GM12878 (cell line): ENCODE measurements at regions not wholly inside any gene's neighbourhood (a gene's known extent, or its start where the extent isn't known, plus 50 kb on each side); places are given as distances from the start of the nearest gene placed in this dataset.

Experiments used
- ATAC-seq: fragments of 200-7000 bp; cut with Tn5 transposase; 3 replicates; pipeline ENCODE4 v1.9.1; 2020; ENCODE audit warnings: mild to moderate bottlenecking, moderate library complexity
- BruUV-seq: library from RNA; stranded (reverse); fragments of 400-500 nt; replicated peaks from 2 replicates; lab custom pipeline; 2021; lab: Mats Ljungman, UMichigan
- CTCF ChIA-PET: fragments of 300-600 bp; sonication (Branson Sonifier 250); formaldehyde crosslinking; extraction: SDS; loops from one replicate; lab custom pipeline; 2021; ENCODE audit warnings: inconsistent platforms; lab: Yijun Ruan, JAX
- POLR2A ChIA-PET: fragments of 350-600 bp; formaldehyde crosslinking; extraction: SDS; loops from one replicate; lab custom pipeline; 2021; ENCODE audit warnings: inconsistent platforms; lab: Charles Lee
- RAD21 ChIA-PET: fragments of 300-600 bp; sonication (Branson Sonifier 250); formaldehyde crosslinking; loops from one replicate; lab custom pipeline; 2023; ENCODE audit warnings: antibody characterized with exemption; ENCODE audit not compliant: unreplicated experiment; lab: Charles Lee
- SMC1A ChIA-PET: fragments of 300-600 bp; sonication (Branson Sonifier 250); formaldehyde crosslinking; loops from one replicate; lab custom pipeline; 2023; ENCODE audit not compliant: unreplicated experiment, uncharacterized antibody; lab: Charles Lee
- DNase-seq: peaks from one replicate; pipeline ENCODE4 v3.0.0-alpha.2; 2011; ENCODE audit warnings: low read depth, low spot score
- FAIRE-seq: peaks from 3 replicates; lab custom pipeline; 2011; peaks lifted over from hg19 to GRCh38; lab: Jason Lieb, UNC
- H2AFZ ChIP-seq: 2 replicates; pipeline ENCODE4 v1.6.0; 2011; ENCODE audit warnings: low read depth, low read length, control low read depth; ENCODE audit not compliant: control insufficient read depth
- H3K27ac ChIP-seq: 2 replicates; pipeline ENCODE4 v1.5.1; 2011; ENCODE audit warnings: control low read depth; ENCODE audit not compliant: control insufficient read depth, insufficient read depth
- H3K27me3 ChIP-seq, 2 experiments: replicated peaks in 1 of 2; 2 replicates each; pipeline versions ENCODE4 v1.6.0 to v1.6.1; 2011; ENCODE audit warnings: low read length in 1 of 2; ENCODE audit not compliant: control insufficient read depth in 2 of 2, insufficient read depth in 2 of 2
- H3K36me3 ChIP-seq, 2 experiments: 2 replicates each; pipeline ENCODE4 v1.5.1; 2011; ENCODE audit warnings: low read length in 1 of 2; ENCODE audit not compliant: control insufficient read depth in 2 of 2, insufficient read depth in 2 of 2
- H3K4me1 ChIP-seq: 2 replicates; pipeline ENCODE4 v1.6.1; 2011; ENCODE audit warnings: mild to moderate bottlenecking, low read length, moderate library complexity, mixed read lengths; ENCODE audit not compliant: control insufficient read depth, insufficient read depth
- H3K4me2 ChIP-seq: 2 replicates; pipeline ENCODE4 v1.6.0; 2011; ENCODE audit warnings: control low read depth; ENCODE audit not compliant: control insufficient read depth, insufficient read depth
- H3K4me3 ChIP-seq: fragments of 200-600 bp; sonication (generic); 2 replicates; pipeline ENCODE4 v1.5.1; 2016
- H3K79me2 ChIP-seq: 2 replicates; pipeline ENCODE4 v1.6.0; 2011; ENCODE audit warnings: low read length; ENCODE audit not compliant: control insufficient read depth, insufficient read depth
- H3K9ac ChIP-seq: 2 replicates; pipeline ENCODE4 v1.8.0; 2011; ENCODE audit warnings: low read length, control low read depth, mixed read lengths; ENCODE audit not compliant: control insufficient read depth, insufficient read depth
- H3K9me3 ChIP-seq: replicated peaks from 3 replicates; pipeline ENCODE4 v1.5.1; 2011; ENCODE audit warnings: mild to moderate bottlenecking, low read length; ENCODE audit not compliant: control insufficient read depth, insufficient read depth
- H4K20me1 ChIP-seq: 2 replicates; pipeline ENCODE4 v1.6.0; 2011; ENCODE audit not compliant: control insufficient read depth, insufficient read depth
- CREM ChIP-seq: IDR thresholded peaks from 2 replicates; pipeline ENCODE4 v1.6.1; 2014; ENCODE audit warnings: antibody characterized with exemption, low read depth
- IKZF2 ChIP-seq, 2 experiments: fragments of 450-650 bp; IDR thresholded peaks; 2 replicates each; pipeline ENCODE4 v1.6.1; 2017; ENCODE audit warnings: mild to moderate bottlenecking in 2 of 2, moderate library complexity in 2 of 2
- JUNB ChIP-seq: IDR thresholded peaks from 2 replicates; pipeline ENCODE4 v1.6.1; 2016; ENCODE audit warnings: antibody characterized with exemption, mild to moderate bottlenecking
- NFXL1 ChIP-seq: fragments of 450-650 bp; IDR thresholded peaks from 2 replicates; pipeline ENCODE4 v1.6.1; 2017; ENCODE audit warnings: antibody characterized with exemption, mild to moderate bottlenecking, borderline replicate concordance
- NKRF ChIP-seq: fragments of 450-650 bp; conservative IDR thresholded peaks from 2 replicates; pipeline ENCODE4 v1.6.1; 2017; ENCODE audit warnings: mild to moderate bottlenecking, moderate library complexity
- RBBP5 ChIP-seq: fragments of 200-600 bp; sonication (generic); conservative IDR thresholded peaks from 2 replicates; pipeline ENCODE4 v1.6.1; 2016
- SIN3A ChIP-seq: IDR thresholded peaks from 2 replicates; pipeline ENCODE4 v1.6.1; 2012; ENCODE audit warnings: low read depth, low read length, improper control_type of control experiment
- STAT3 ChIP-seq: IDR thresholded peaks from 2 replicates; pipeline ENCODE4 v1.6.1; 2011; ENCODE audit warnings: low read depth, low read length, improper control_type of control experiment
- TCF3 ChIP-seq: IDR thresholded peaks from 2 replicates; pipeline ENCODE4 v1.6.1; 2012; ENCODE audit warnings: low read depth, mild to moderate bottlenecking, low read length, borderline replicate concordance; ENCODE audit not compliant: insufficient read depth
- ZBTB11 ChIP-seq: fragments of 450-650 bp; formaldehyde crosslinking; IDR thresholded peaks from 2 replicates; pipeline ENCODE4 v1.5.0; 2022; ENCODE audit warnings: mild to moderate bottlenecking, missing genetic modification characterization
- ZNF687 ChIP-seq: fragments of 450-650 bp; IDR thresholded peaks from 2 replicates; pipeline ENCODE4 v1.6.1; 2017; ENCODE audit warnings: mild to moderate bottlenecking, moderate library complexity
- WGBS: methylation state at CpG from one replicate; pipeline ENCODE4 v1.1.6; 2016; ENCODE audit warnings: low lambda C conversion rate; ENCODE audit not compliant: insufficient replicate concordance, insufficient coverage; ENCODE audit errors: missing lambda C conversion rate; 5-methylcytosine and 5-hydroxymethylcytosine counted together
- in situ Hi-C: fragments of 300-500 bp; cut with MboI; formaldehyde crosslinking; loops from 9 replicates; pipeline ENCODE4 v1.14.3; 2018; ENCODE audit warnings: mixed read lengths
- intact Hi-C: fragments of 100-400 bp; cut with micrococcal nuclease; formaldehyde crosslinking; loops from one replicate; pipeline ENCODE4 v1.14.2; 2022; ENCODE audit not compliant: unreplicated experiment

- ATAC-seq (no peak), DNase-seq (no peak), FAIRE-seq (no peak)
- 50% methylated on average over 29 of the region's 29 CpGs for WGBS
- peaks cover 10 to 16% of the 10 kb centered on the region in 2 experiments for H3K27me3 ChIP-seq
- no peaks in the 10 kb centered on the region for H4K20me1 ChIP-seq
- BruUV-seq: no TSS peak
- ChIA-PET CTCF (no interaction called here), POLR2A (no interaction called here), RAD21 (no interaction called here), SMC1A (no interaction called here)
- no peaks in the 10 kb centered on the region for H3K36me3 ChIP-seq
- no peak overlapping the region for H2AFZ ChIP-seq
- no peaks in the 10 kb centered on the region for H3K79me2 ChIP-seq
- H3K9ac ChIP-seq: no peak overlapping the region
- H3K4me3 ChIP-seq: no peak overlapping the region
- intact Hi-C loops (no loop called here), in situ Hi-C loops (no loop called here)
- peaks cover 3% of the 10 kb centered on the region; the same call in 1 of the 2 replicates for H3K4me1 ChIP-seq
- no peak overlapping the region for H3K27ac ChIP-seq
- H3K9me3 ChIP-seq: peaks cover 3% of the 10 kb centered on the region; the same call in 2 of the 3 replicates
- H3K4me2 ChIP-seq: no peak overlapping the region
- TF ChIP-seq NFXL1: no peak
- no peak for TF ChIP-seq IKZF2 (IDR thresholded peaks at IDR 0.05)
- TF ChIP-seq STAT3: no peak
- TF ChIP-seq ZNF687: no peak
- TF ChIP-seq ZBTB11 (CRISPR knock-in tag): no peak
- no peak for TF ChIP-seq CREM
- no peak for TF ChIP-seq RBBP5
- no peak for TF ChIP-seq SIN3A
- no peak for TF ChIP-seq NKRF
- no peak for TF ChIP-seq TCF3
- TF ChIP-seq JUNB: no peak
These were observed 110.8 kb downstream of the TRIM27 start for GRCh38 chr6:28812778-28813569.
